ENCODE measurements at regions not wholly inside any gene's neighbourhood (a gene's known extent, or its start where the extent isn't known, plus 50 kb on each side); places are given as distances from the start of the nearest gene placed in this dataset.
"Not testable (repeated sequence)": the region's sequence is repeated elsewhere in the genome, so short reads cannot be mapped to it uniquely, and the experiment has no call there.

- no peak for DNase-seq (ENCODE audit: low read depth in 2 of 2)
These were observed 427.5 kb upstream of the TBL1XR1 start for GRCh38 chr3:177624528-177625495.

GRCh38 chr3:177626045-177626444, 428.8 kb upstream of the TBL1XR1 start:
- no peak for DNase-seq (ENCODE audit: low read depth in 2 of 2)

- DNase-seq (ENCODE audit: low read depth in 2 of 2): not testable (repeated sequence)
These were observed 430.9 kb upstream of the TBL1XR1 start for GRCh38 chr3:177628095-177628719.

- no peak for DNase-seq (ENCODE audit: low read depth in 2 of 2)
These were observed 432.0 kb upstream of the TBL1XR1 start for GRCh38 chr3:177629276-177629675.

- DNase-seq (ENCODE audit: low read depth in 2 of 2): no peak
These were observed 436.5 kb upstream of the TBL1XR1 start for GRCh38 chr3:177633671-177634207.

- not testable (repeated sequence) for DNase-seq (ENCODE audit: low read depth in 2 of 2)
These were observed 438.4 kb upstream of the TBL1XR1 start for GRCh38 chr3:177635601-177636106.

- DNase-seq (ENCODE audit: low read depth in 2 of 2): no peak
These were observed 443.2 kb upstream of the TBL1XR1 start for GRCh38 chr3:177640319-177640965.

GRCh38 chr3:177641206-177641605, 443.9 kb upstream of the TBL1XR1 start:
- DNase-seq (ENCODE audit: low read depth in 2 of 2): no peak

- DNase-seq (ENCODE audit: low read depth in 2 of 2): no peak
These were observed 444.9 kb upstream of the TBL1XR1 start for GRCh38 chr3:177642042-177642803.

GRCh38 chr3:177642804-177643125, 445.5 kb upstream of the TBL1XR1 start:
- DNase-seq (ENCODE audit: low read depth in 2 of 2): no peak

- no peak for DNase-seq (ENCODE audit: low read depth in 2 of 2)
These were observed 449.5 kb upstream of the TBL1XR1 start for GRCh38 chr3:177646749-177647148.

GRCh38 chr3:177647341-177647740, 450.1 kb upstream of the TBL1XR1 start:
- no peak for DNase-seq (ENCODE audit: low read depth in 2 of 2)

- no peak for DNase-seq (ENCODE audit: low read depth in 2 of 2)
These were observed 450.6 kb upstream of the TBL1XR1 start for GRCh38 chr3:177647876-177648275.

- no peak for DNase-seq (ENCODE audit: low read depth in 2 of 2)
These were observed 455.4 kb upstream of the TBL1XR1 start for GRCh38 chr3:177652556-177653291.

GRCh38 chr3:177657243-177657642, 460.0 kb upstream of the TBL1XR1 start:
- no peak for DNase-seq (ENCODE audit: low read depth in 2 of 2)

- no peak for DNase-seq (ENCODE audit: low read depth in 2 of 2)
These were observed 461.1 kb upstream of the TBL1XR1 start for GRCh38 chr3:177658354-177658753.

GRCh38 chr3:177664380-177665103, 467.3 kb upstream of the TBL1XR1 start:
- not testable (repeated sequence) for DNase-seq (ENCODE audit: low read depth in 2 of 2)

GRCh38 chr3:177665122-177665808, 468.0 kb upstream of the TBL1XR1 start:
- no peak for DNase-seq (ENCODE audit: low read depth in 2 of 2)

GRCh38 chr3:177672252-177672911, 475.1 kb upstream of the TBL1XR1 start:
- DNase-seq (ENCODE audit: low read depth in 2 of 2): no peak

All from stimulated activated CD8-positive, alpha-beta memory T cell treated with anti-CD3 and anti-CD28 coated beads, Interleukin-7, amount 100 ng/mL, for 1 hour (primary cell).